ENCODE measurements at regions not wholly inside any gene's neighbourhood (a gene's known extent, or its start where the extent isn't known, plus 50 kb on each side); places are given as distances from the start of the nearest gene placed in this dataset.

- TF ChIP-seq, protein P1, sequence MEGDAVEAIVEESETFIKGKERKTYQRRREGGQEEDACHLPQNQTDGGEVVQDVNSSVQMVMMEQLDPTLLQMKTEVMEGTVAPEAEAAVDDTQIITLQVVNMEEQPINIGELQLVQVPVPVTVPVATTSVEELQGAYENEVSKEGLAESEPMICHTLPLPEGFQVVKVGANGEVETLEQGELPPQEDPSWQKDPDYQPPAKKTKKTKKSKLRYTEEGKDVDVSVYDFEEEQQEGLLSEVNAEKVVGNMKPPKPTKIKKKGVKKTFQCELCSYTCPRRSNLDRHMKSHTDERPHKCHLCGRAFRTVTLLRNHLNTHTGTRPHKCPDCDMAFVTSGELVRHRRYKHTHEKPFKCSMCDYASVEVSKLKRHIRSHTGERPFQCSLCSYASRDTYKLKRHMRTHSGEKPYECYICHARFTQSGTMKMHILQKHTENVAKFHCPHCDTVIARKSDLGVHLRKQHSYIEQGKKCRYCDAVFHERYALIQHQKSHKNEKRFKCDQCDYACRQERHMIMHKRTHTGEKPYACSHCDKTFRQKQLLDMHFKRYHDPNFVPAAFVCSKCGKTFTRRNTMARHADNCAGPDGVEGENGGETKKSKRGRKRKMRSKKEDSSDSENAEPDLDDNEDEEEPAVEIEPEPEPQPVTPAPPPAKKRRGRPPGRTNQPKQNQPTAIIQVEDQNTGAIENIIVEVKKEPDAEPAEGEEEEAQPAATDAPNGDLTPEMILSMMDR (IDR thresholded peaks at IDR 0.05), result no peak
- Mint-ChIP-seq H3K9me3 (no peaks in the 10 kb centered on the region), H3K27ac (no peak overlapping the region), H3K4me1 (no peaks in the 10 kb centered on the region), H3K27me3 (ENCODE audit: low read depth in 2 of 2) (peaks cover 0 to 3% of the 10 kb centered on the region in 2 donors), H3K36me3 (no peaks in the 10 kb centered on the region), H3K4me3 (no peak overlapping the region)
- no peaks in the 10 kb centered on the region for H3K36me3 ChIP-seq (ENCODE audit: control insufficient read depth, insufficient read depth, low read length)
- WGBS (ENCODE audit: insufficient coverage), result 100% methylated on average over 2 of the region's 2 CpGs
- no peaks in the 10 kb centered on the region for H3K27me3 ChIP-seq (ENCODE audit: control insufficient read depth, insufficient read depth, low read length)
- H3K27ac ChIP-seq (ENCODE audit: low read length), result no peak overlapping the region
- H3K9me3 ChIP-seq (ENCODE audit: control insufficient read depth, insufficient read depth, low read length), result no peaks in the 10 kb centered on the region
- DNase-seq (no peak), ATAC-seq (no peak)
- no peaks in the 10 kb centered on the region for H3K4me1 ChIP-seq (ENCODE audit: control insufficient read depth, insufficient read depth, low read length)
- H3K4me3 ChIP-seq (ENCODE audit: low read length), result no peak overlapping the region
- intact Hi-C loops (cut with micrococcal nuclease), result no loop called here
Measured at GRCh38 chr2:104420420-104420819, 433.5 kb upstream of the POU3F3 start.

DNA sequence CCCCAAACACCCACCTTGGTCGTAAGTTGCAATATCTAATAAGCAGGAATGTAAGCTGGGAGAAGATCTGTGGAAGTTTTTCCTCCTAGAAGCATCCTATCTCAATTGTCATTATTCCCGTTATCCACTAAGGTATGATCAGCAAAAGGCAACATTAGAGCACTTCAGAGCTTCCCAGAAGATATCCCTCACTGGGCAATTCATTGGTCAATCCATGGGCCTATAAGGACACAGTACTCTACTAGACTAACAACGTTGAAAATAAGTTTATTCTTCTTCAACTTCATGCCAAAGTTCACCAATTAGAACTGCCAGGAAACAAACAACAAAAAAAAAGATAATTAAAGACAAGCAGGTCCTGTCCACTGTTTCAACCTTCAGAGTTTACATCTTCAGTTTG lies 433.0 kb upstream of the POU3F3 start:
- H3K27ac ChIP-seq (ENCODE audit: low read length), result no peak overlapping the region
- intact Hi-C loops (cut with micrococcal nuclease), result no loop called here
- Mint-ChIP-seq H3K27me3 (ENCODE audit: low read depth in 2 of 2) (peaks cover 0 to 3% of the 10 kb centered on the region in 2 donors), H3K27ac (no peak overlapping the region), H3K9me3 (no peaks in the 10 kb centered on the region), H3K36me3 (no peaks in the 10 kb centered on the region), H3K4me1 (no peaks in the 10 kb centered on the region), H3K4me3 (no peak overlapping the region)
- no peaks in the 10 kb centered on the region for H3K27me3 ChIP-seq (ENCODE audit: control insufficient read depth, insufficient read depth, low read length)
- no peaks in the 10 kb centered on the region for H3K9me3 ChIP-seq (ENCODE audit: control insufficient read depth, insufficient read depth, low read length)
- DNase-seq (no peak), ATAC-seq (no peak)
- no peaks in the 10 kb centered on the region for H3K4me1 ChIP-seq (ENCODE audit: control insufficient read depth, insufficient read depth, low read length)
- TF ChIP-seq, protein P1 (IDR thresholded peaks at IDR 0.05), result no peak
- H3K36me3 ChIP-seq (ENCODE audit: control insufficient read depth, insufficient read depth, low read length), result no peaks in the 10 kb centered on the region
- no peak overlapping the region for H3K4me3 ChIP-seq (ENCODE audit: low read length)
- 85% methylated on average over 2 of the region's 3 CpGs for WGBS (ENCODE audit: insufficient coverage)

DNA sequence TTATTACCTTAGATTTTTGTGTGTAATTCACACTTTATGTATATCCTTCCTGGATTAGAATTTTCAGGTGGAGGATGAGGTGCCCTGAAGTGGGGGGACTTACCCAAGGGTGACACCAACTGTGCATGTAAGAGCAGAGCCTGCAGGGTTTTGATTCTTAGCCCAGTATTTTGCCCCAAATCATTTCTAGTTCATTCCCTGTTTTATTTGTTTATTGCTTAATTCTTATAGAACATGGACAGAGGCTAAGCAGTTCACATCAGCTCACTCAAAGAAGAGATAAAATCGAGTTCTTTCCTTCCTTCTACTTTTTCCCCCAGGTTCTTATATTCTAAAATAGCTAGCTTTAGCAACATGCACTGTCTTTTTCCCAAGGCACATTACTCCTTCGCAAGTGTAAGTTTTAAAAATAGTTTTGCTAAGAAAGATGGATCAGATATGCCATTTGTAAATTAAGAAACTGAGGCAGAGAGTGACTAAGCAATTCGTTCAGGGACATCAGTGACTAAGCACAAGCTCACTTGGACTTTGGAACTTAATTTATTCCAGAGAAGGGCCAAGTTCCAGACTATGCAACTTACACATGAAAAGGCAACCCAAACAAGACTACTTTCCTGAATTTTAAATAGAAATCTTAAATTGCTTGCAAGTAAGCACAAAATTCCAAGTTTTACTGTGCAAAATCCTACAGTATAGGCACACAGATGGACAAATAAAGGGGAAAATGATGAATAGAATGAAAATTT lies 427.9 kb upstream of the POU3F3 start:
- ATAC-seq (no peak), DNase-seq (no peak)
- Histone ChIP-seq H3K9me3 (ENCODE audit: control insufficient read depth, insufficient read depth, low read length) (no peaks in the 10 kb centered on the region), H3K36me3 (ENCODE audit: control insufficient read depth, insufficient read depth, low read length) (no peaks in the 10 kb centered on the region), H3K27ac (ENCODE audit: low read length) (no peak overlapping the region), H3K4me1 (ENCODE audit: control insufficient read depth, insufficient read depth, low read length) (no peaks in the 10 kb centered on the region), H3K27me3 (ENCODE audit: control insufficient read depth, insufficient read depth, low read length) (no peaks in the 10 kb centered on the region), H3K4me3 (ENCODE audit: low read length) (no peak overlapping the region)
- H3K4me3 Mint-ChIP-seq, result no peak overlapping the region
- WGBS (ENCODE audit: insufficient coverage), result 54% methylated on average over 3 of the region's 3 CpGs
- intact Hi-C loops (cut with micrococcal nuclease), result no loop called here
- H3K9me3 Mint-ChIP-seq, result no peaks in the 10 kb centered on the region
- H3K36me3 Mint-ChIP-seq, result no peaks in the 10 kb centered on the region
- no peaks in the 10 kb centered on the region for H3K4me1 Mint-ChIP-seq
- TF ChIP-seq, protein P1 (IDR thresholded peaks at IDR 0.05), result no peak
- H3K27me3 Mint-ChIP-seq (ENCODE audit: low read depth in 2 of 2), result peaks cover 0 to 2% of the 10 kb centered on the region in 2 donors
- no peak overlapping the region for H3K27ac Mint-ChIP-seq

- no peaks in the 10 kb centered on the region for H3K27me3 ChIP-seq (ENCODE audit: control insufficient read depth, insufficient read depth, low read length)
- H3K4me3 Mint-ChIP-seq, result no peak overlapping the region
- H3K27ac ChIP-seq (ENCODE audit: low read length), result no peak overlapping the region
- H3K4me3 ChIP-seq (ENCODE audit: low read length), result no peak overlapping the region
- no peaks in the 10 kb centered on the region for H3K4me1 Mint-ChIP-seq
- H3K27ac Mint-ChIP-seq, result no peak overlapping the region
- no peaks in the 10 kb centered on the region for H3K9me3 ChIP-seq (ENCODE audit: control insufficient read depth, insufficient read depth, low read length)
- no peak for DNase-seq
- intact Hi-C loops (cut with micrococcal nuclease), result no loop called here
- no peak for ATAC-seq
- H3K9me3 Mint-ChIP-seq, result no peaks in the 10 kb centered on the region
- H3K36me3 Mint-ChIP-seq, result no peaks in the 10 kb centered on the region
- H3K27me3 Mint-ChIP-seq (ENCODE audit: low read depth in 2 of 2), result peaks cover 2 to 7% of the 10 kb centered on the region in 2 donors
- no peaks in the 10 kb centered on the region for H3K4me1 ChIP-seq (ENCODE audit: control insufficient read depth, insufficient read depth, low read length)
- H3K36me3 ChIP-seq (ENCODE audit: control insufficient read depth, insufficient read depth, low read length), result no peaks in the 10 kb centered on the region
- 40% methylated on average over 1 of the region's 1 CpG for WGBS (ENCODE audit: insufficient coverage)
- TF ChIP-seq, protein P1 (IDR thresholded peaks at IDR 0.05), result no peak
Measured at GRCh38 chr2:104428155-104428554, 425.8 kb upstream of the POU3F3 start.

All from natural killer cell (primary cell).